ENCODE measurements at regions not wholly inside any gene's neighbourhood (a gene's known extent, or its start where the extent isn't known, plus 50 kb on each side); places are given as distances from the start of the nearest gene placed in this dataset.

- H3K27me3 ChIP-seq (ENCODE audit: control insufficient read depth, insufficient read depth, low read length), result peaks cover 2% of the 10 kb centered on the region
- ATAC-seq (ENCODE audit: low read depth in 2 of 2), result no peak
- no peaks in the 10 kb centered on the region for H3K36me3 ChIP-seq (ENCODE audit: control insufficient read depth, insufficient read depth, low read length)
- H3K9me3 Mint-ChIP-seq, result peaks cover 0 to 4% (median 0%) of the 10 kb centered on the region in 7 donors
- peaks cover 0 to 5% (median under 1%) of the 10 kb centered on the region in 4 donors for H3K4me1 Mint-ChIP-seq
- no peak for DNase-seq
- peaks cover under 1% of the 10 kb centered on the region for H3K4me1 ChIP-seq (ENCODE audit: control insufficient read depth, insufficient read depth, low read length, poor library complexity, severe bottlenecking)
- no peaks in the 10 kb centered on the region for H3K9me3 ChIP-seq (ENCODE audit: control insufficient read depth in 2 of 2, low read length in 2 of 2)
- H3K27ac ChIP-seq (ENCODE audit: insufficient read depth, low read length, poor library complexity, severe bottlenecking), result no peak overlapping the region
- no peak overlapping the region for H3K27ac Mint-ChIP-seq
- H3K4me3 ChIP-seq (ENCODE audit: low read depth, low read length), result no peak overlapping the region
- H3K36me3 Mint-ChIP-seq, result no peaks in the 10 kb centered on the region
- no peak overlapping the region for H3K4me3 Mint-ChIP-seq
- peaks cover 24% of the 10 kb centered on the region for H3K27me3 Mint-ChIP-seq
These were observed 445.5 kb downstream of the MATN1 start for GRCh38 chr1:30277911-30278310.

GRCh38 chr1:30277415-30277814 lies 446.0 kb downstream of the MATN1 start:
- Mint-ChIP-seq H3K9me3 (peaks cover 0 to 4% (median 0%) of the 10 kb centered on the region in 7 donors), H3K4me3 (no peak overlapping the region), H3K36me3 (no peaks in the 10 kb centered on the region), H3K4me1 (peaks cover 0 to 2% (median 0%) of the 10 kb centered on the region in 4 donors), H3K27me3 (peaks cover 21% of the 10 kb centered on the region), H3K27ac (no peak overlapping the region)
- Histone ChIP-seq H3K36me3 (ENCODE audit: control insufficient read depth, insufficient read depth, low read length) (no peaks in the 10 kb centered on the region), H3K27ac (ENCODE audit: insufficient read depth, low read length, poor library complexity, severe bottlenecking) (no peak overlapping the region), H3K4me1 (ENCODE audit: control insufficient read depth, insufficient read depth, low read length, poor library complexity, severe bottlenecking) (no peaks in the 10 kb centered on the region), H3K4me3 (ENCODE audit: low read depth, low read length) (no peak overlapping the region), H3K9me3 (ENCODE audit: control insufficient read depth in 2 of 2, low read length in 2 of 2) (no peaks in the 10 kb centered on the region), H3K27me3 (ENCODE audit: control insufficient read depth, insufficient read depth, low read length) (peaks cover 2% of the 10 kb centered on the region)
- DNase-seq (no peak), ATAC-seq (ENCODE audit: low read depth in 2 of 2) (no peak)

- Histone ChIP-seq H3K4me3 (ENCODE audit: low read depth, low read length) (no peak overlapping the region), H3K27me3 (ENCODE audit: control insufficient read depth, insufficient read depth, low read length) (peaks cover 2% of the 10 kb centered on the region), H3K9me3 (ENCODE audit: control insufficient read depth in 2 of 2, low read length in 2 of 2) (no peaks in the 10 kb centered on the region), H3K4me1 (ENCODE audit: control insufficient read depth, insufficient read depth, low read length, poor library complexity, severe bottlenecking) (no peaks in the 10 kb centered on the region), H3K36me3 (ENCODE audit: control insufficient read depth, insufficient read depth, low read length) (no peaks in the 10 kb centered on the region), H3K27ac (ENCODE audit: insufficient read depth, low read length, poor library complexity, severe bottlenecking) (no peak overlapping the region)
- Mint-ChIP-seq H3K36me3 (no peaks in the 10 kb centered on the region), H3K27ac (no peak overlapping the region), H3K4me1 (no peaks in the 10 kb centered on the region), H3K4me3 (no peak overlapping the region), H3K27me3 (peaks cover 17% of the 10 kb centered on the region), H3K9me3 (peaks cover 0 to 4% (median 0%) of the 10 kb centered on the region in 7 donors)
- DNase-seq, result no peak
- ATAC-seq (ENCODE audit: low read depth in 2 of 2), result no peak
These were observed 447.2 kb downstream of the MATN1 start for GRCh38 chr1:30275926-30276764.

GRCh38 chr1:30274976-30275621 lies 448.3 kb downstream of the MATN1 start:
- H3K4me1 ChIP-seq (ENCODE audit: control insufficient read depth, insufficient read depth, low read length, poor library complexity, severe bottlenecking), result no peaks in the 10 kb centered on the region
- H3K27ac Mint-ChIP-seq, result no peak overlapping the region

GRCh38 chr1:30274173-30274970 lies 449.0 kb downstream of the MATN1 start:
- H3K4me1 Mint-ChIP-seq, result no peaks in the 10 kb centered on the region
- Histone ChIP-seq H3K4me1 (ENCODE audit: control insufficient read depth, insufficient read depth, low read length, poor library complexity, severe bottlenecking) (no peaks in the 10 kb centered on the region), H3K27ac (ENCODE audit: insufficient read depth, low read length, poor library complexity, severe bottlenecking) (no peak overlapping the region), H3K27me3 (ENCODE audit: control insufficient read depth, insufficient read depth, low read length) (peaks cover 2% of the 10 kb centered on the region), H3K4me3 (ENCODE audit: low read depth, low read length) (no peak overlapping the region), H3K36me3 (ENCODE audit: control insufficient read depth, insufficient read depth, low read length) (no peaks in the 10 kb centered on the region), H3K9me3 (ENCODE audit: control insufficient read depth in 2 of 2, low read length in 2 of 2) (no peaks in the 10 kb centered on the region)
- H3K27me3 Mint-ChIP-seq, result peaks cover 12% of the 10 kb centered on the region
- H3K27ac Mint-ChIP-seq, result no peak overlapping the region
- ATAC-seq (ENCODE audit: low read depth in 2 of 2), result no peak
- DNase-seq, result no peak
- peaks cover 0 to 4% (median 0%) of the 10 kb centered on the region in 7 donors for H3K9me3 Mint-ChIP-seq
- H3K36me3 Mint-ChIP-seq, result no peaks in the 10 kb centered on the region
- H3K4me3 Mint-ChIP-seq, result no peak overlapping the region

More at GRCh38 chr1:30274976-30275621, 448.3 kb downstream of the MATN1 start:
- DNase-seq (no peak), ATAC-seq (ENCODE audit: low read depth in 2 of 2) (no peak)
- peaks cover 0 to 4% (median 0%) of the 10 kb centered on the region in 7 donors for H3K9me3 Mint-ChIP-seq
- Histone ChIP-seq H3K27me3 (ENCODE audit: control insufficient read depth, insufficient read depth, low read length) (peaks cover 2% of the 10 kb centered on the region), H3K36me3 (ENCODE audit: control insufficient read depth, insufficient read depth, low read length) (no peaks in the 10 kb centered on the region), H3K4me3 (ENCODE audit: low read depth, low read length) (no peak overlapping the region), H3K9me3 (ENCODE audit: control insufficient read depth in 2 of 2, low read length in 2 of 2) (no peaks in the 10 kb centered on the region), H3K27ac (ENCODE audit: insufficient read depth, low read length, poor library complexity, severe bottlenecking) (no peak overlapping the region)
- H3K27me3 Mint-ChIP-seq, result peaks cover 17% of the 10 kb centered on the region
- no peak overlapping the region for H3K4me3 Mint-ChIP-seq
- H3K36me3 Mint-ChIP-seq, result no peaks in the 10 kb centered on the region
- H3K4me1 Mint-ChIP-seq, result no peaks in the 10 kb centered on the region

GRCh38 chr1:30273456-30273855 lies 449.9 kb downstream of the MATN1 start:
- Mint-ChIP-seq H3K27me3 (peaks cover 12% of the 10 kb centered on the region), H3K4me3 (no peak overlapping the region)

GRCh38 chr1:30273021-30273325 lies 450.4 kb downstream of the MATN1 start:
- H3K9me3 Mint-ChIP-seq, result peaks cover 0 to 4% (median 0%) of the 10 kb centered on the region in 7 donors
- no peaks in the 10 kb centered on the region for H3K36me3 Mint-ChIP-seq
- no peak overlapping the region for H3K27ac Mint-ChIP-seq
- Histone ChIP-seq H3K9me3 (ENCODE audit: control insufficient read depth in 2 of 2, low read length in 2 of 2) (no peaks in the 10 kb centered on the region), H3K27me3 (ENCODE audit: control insufficient read depth, insufficient read depth, low read length) (peaks cover 3% of the 10 kb centered on the region), H3K4me1 (ENCODE audit: control insufficient read depth, insufficient read depth, low read length, poor library complexity, severe bottlenecking) (no peaks in the 10 kb centered on the region), H3K36me3 (ENCODE audit: control insufficient read depth, insufficient read depth, low read length) (no peaks in the 10 kb centered on the region), H3K27ac (ENCODE audit: insufficient read depth, low read length, poor library complexity, severe bottlenecking) (no peak overlapping the region), H3K4me3 (ENCODE audit: low read depth, low read length) (no peak overlapping the region)
- ATAC-seq (ENCODE audit: low read depth in 2 of 2) (no peak), DNase-seq (no peak)
- no peaks in the 10 kb centered on the region for H3K4me1 Mint-ChIP-seq
- H3K4me3 Mint-ChIP-seq, result no peak overlapping the region
- peaks cover 8% of the 10 kb centered on the region for H3K27me3 Mint-ChIP-seq

More at GRCh38 chr1:30273456-30273855, 449.9 kb downstream of the MATN1 start:
- ATAC-seq (ENCODE audit: low read depth in 2 of 2) (no peak), DNase-seq (no peak)
- Mint-ChIP-seq H3K9me3 (peaks cover 0 to 4% (median 0%) of the 10 kb centered on the region in 7 donors), H3K36me3 (no peaks in the 10 kb centered on the region), H3K4me1 (no peaks in the 10 kb centered on the region), H3K27ac (no peak overlapping the region)
- H3K4me3 ChIP-seq (ENCODE audit: low read depth, low read length), result no peak overlapping the region
- H3K36me3 ChIP-seq (ENCODE audit: control insufficient read depth, insufficient read depth, low read length), result no peaks in the 10 kb centered on the region
- peaks cover 3% of the 10 kb centered on the region for H3K27me3 ChIP-seq (ENCODE audit: control insufficient read depth, insufficient read depth, low read length)
- no peaks in the 10 kb centered on the region for H3K9me3 ChIP-seq (ENCODE audit: control insufficient read depth in 2 of 2, low read length in 2 of 2)
- H3K27ac ChIP-seq (ENCODE audit: insufficient read depth, low read length, poor library complexity, severe bottlenecking), result no peak overlapping the region
- no peaks in the 10 kb centered on the region for H3K4me1 ChIP-seq (ENCODE audit: control insufficient read depth, insufficient read depth, low read length, poor library complexity, severe bottlenecking)
